Stimulated activated CD4-positive, alpha-beta T cell treated with anti-CD3 and anti-CD28 coated beads, Interleukin-15, amount 100 ng/mL, for 48 hours (primary cell): ENCODE measurements at regions not wholly inside any gene's neighbourhood (a gene's known extent, or its start where the extent isn't known, plus 50 kb on each side); places are given as distances from the start of the nearest gene placed in this dataset.

Experiments used
- DNase-seq, 2 donors: peaks; one replicate each; pipeline ENCODE4 v3.0.0-alpha.2; 2020; ENCODE audit warnings: low read depth in 2 of 2

DNA sequence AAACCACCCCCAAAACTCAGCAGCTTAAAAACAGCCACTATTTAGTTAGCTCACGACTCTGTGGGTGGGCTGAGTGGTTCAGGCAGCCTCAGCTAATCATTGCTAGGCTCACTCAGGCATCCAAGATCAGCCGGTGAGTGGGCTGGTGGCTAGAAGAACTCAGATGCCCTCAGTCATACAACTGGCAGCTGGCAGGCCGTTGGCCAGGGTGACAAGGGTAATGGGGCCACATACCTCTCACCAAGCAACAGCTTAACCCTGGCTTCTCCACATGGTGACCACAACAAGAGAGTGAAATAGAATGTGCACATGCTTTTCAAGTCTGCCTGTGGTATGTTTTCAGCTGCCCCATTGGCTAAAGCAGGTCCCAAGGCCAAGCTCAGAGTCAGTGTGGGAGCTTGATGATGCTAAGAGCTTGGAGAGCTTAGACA lies 435.4 kb upstream of the TSHZ3 start:
- no peak for DNase-seq

DNA sequence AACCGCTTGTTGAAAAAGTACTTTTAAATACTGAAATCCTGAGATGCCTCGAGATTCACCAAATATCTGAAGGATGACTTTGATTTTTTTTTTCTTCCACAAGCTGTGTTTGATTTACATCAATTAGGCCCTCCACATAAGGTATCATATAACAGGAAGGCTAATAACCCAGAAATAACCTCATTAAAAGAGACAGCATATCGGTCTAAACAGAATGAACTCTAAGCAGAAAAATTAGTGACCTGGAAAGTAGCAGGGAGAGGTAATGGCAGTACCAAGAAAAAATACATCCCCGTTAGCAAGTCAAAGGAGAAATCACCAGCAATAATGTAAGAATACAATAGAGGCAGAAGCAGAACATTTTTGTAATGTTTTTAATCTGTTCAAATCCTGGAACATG lies 452.4 kb upstream of the TSHZ3 start:
- DNase-seq, result no peak

DNA sequence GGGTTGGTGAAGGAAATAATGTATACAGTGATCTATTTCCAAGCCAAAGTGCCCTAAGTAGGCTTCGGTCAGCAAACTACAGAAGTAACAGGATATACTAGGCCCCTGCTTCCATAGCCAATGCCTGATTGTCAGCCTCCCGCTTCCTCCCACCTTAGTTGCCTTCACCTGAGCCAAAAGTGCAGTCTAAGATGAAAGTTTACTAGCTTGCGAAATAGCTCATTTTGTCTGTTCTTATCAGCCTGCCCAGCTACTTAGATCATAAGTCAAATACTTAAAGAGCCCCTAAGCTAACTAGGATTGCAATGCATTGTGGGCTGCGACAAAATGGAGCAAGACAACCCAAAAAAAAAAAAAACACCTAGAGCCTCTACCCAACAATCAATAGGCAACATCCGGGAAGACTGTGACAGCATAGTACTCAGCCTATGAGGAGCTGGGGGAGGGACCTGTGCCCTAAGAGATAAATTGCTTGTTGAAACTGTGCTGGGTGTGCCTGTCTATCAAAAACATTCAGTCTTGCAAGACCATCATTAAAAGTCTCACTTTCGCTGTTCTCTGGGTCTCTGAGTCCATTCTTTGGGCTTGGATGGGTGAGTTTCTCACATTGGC lies 454.7 kb upstream of the TSHZ3 start:
- DNase-seq, result no peak

DNA sequence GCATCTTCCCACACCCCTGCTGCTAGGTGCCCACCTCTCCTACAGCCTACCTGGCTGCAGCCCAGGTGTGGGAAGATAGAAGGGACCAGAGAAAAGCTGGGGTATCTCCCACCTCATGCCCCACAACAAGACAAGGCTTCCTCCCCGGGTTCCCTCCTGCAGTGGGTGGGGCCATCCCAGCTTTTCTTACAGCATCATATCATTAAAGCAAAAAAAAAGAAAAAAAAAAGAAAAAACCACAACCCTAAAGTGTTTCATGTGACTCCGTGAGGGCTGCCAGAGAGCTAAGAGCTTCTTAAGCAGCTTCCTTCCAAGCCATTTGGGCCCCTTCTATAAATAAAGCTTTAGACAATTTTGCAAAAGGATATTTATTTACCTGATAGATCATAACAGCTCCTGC lies 455.4 kb upstream of the TSHZ3 start:
- DNase-seq, result no peak

DNA sequence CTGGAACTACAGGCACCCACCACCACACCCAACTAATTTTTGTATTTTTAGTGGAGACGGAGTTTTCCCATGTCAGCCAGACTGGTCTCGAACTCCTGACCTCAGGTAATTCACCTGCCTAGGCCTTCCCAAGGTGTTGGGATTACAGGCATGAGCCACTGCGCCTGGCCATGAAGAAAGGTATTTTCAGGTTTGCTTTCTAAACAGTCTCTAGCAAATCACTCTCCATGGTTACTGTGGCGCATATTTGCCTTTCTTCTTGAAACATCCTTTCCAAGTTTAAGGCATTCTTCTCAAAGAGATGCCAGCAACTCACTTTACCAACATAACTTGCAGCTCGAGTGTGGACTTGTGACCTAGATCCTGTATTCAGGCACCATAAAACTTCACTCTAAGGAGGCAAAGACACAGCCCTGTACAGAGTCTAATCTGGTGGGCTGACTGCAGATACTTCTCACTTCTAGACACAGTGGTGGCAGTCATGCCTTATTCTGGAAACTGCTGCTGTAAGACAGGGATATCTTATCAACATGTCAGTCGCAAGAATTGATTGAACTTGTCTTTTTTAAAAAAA lies 461.4 kb upstream of the TSHZ3 start:
- DNase-seq, result no peak

DNA sequence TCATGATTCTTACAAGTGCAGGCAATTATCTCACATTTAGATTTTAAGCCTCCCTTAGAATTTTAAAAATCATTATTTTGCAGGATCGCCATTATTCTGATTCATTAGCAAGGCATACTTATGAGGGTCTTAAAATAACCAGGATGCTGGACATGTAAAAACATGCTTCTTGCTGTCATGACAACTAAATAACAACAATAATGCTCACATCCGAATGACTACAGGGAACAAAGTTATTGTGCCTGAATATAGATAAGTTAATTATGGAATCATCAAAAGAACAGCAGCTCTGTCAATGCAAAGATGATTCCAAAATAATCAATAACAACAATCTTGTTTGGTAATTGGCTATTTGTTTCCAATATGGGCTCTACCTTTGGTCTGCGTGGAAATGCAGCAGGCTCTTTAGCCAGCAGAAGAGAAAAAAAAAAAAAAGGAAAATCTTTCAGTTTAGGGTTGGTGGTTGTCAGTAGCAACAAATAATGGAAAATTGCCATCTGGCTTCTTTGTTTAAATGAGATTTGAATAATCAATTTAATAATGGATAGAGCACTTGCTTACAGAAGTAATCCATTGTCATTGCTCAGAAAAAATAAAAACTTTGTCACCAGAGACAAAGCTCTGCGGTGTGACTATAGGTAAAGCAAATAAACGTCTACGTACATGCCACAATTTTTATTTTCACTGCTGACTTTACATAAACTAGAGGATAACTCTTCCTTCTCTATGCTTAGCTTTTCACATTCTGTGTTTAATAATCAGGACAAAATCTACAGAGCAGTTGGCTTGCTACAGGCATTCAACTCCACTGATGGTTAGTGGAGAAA lies 468.9 kb upstream of the TSHZ3 start:
- no peak for DNase-seq

DNA sequence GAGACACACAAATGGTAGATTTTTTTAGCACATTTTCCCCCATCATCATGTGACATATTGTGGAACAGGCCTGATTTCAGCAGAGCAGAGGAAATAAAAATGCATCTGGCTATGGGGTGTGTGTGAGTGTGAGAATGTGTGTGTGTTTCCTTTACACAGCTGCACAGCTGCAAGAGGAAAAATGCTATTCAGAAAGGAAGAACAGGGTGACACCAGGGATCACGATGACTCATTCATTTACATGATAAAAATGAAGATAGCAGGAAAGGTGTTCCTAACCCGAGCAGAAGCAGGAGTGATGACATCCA lies 469.5 kb upstream of the TSHZ3 start:
- DNase-seq, result no peak

DNA sequence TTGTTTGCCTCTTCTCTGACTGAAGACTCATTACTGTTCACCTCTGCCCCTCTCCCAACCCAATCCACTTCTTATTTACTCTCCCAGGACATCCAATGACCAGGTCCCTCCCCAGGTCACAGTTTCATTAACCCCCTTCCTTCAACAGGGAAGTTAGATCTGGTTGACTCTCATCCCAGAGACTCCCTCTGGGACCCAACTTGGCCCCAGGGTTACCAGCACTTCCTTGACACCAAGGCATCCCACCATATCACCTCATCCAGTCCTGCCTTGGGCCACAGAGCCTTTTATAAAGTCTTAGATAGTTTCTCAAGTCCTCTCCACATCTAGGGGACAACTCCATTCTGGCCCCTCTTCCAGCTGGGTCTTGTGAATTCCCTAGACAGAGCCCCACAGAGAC lies 470.6 kb upstream of the TSHZ3 start:
- DNase-seq, result no peak

DNA sequence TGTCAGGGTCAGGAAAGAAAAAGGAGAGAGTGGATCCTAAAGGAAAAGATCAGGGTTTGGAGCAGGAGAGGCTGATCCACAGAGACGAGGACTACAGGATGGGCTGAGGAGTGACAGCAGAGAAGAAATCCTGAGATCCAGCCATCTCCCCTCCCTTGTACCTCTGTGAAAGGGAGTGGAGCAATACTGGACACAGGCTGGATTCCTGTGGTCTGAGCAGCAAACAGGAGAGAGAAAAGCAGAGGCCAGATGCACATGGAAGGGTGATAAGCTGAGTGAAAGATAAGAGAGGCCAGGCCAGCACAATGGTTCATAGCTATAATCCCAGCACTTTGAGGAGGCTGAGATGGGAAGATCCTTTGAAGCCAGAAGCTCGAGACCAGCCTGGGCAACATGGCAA lies 472.1 kb upstream of the TSHZ3 start:
- no peak for DNase-seq

DNA sequence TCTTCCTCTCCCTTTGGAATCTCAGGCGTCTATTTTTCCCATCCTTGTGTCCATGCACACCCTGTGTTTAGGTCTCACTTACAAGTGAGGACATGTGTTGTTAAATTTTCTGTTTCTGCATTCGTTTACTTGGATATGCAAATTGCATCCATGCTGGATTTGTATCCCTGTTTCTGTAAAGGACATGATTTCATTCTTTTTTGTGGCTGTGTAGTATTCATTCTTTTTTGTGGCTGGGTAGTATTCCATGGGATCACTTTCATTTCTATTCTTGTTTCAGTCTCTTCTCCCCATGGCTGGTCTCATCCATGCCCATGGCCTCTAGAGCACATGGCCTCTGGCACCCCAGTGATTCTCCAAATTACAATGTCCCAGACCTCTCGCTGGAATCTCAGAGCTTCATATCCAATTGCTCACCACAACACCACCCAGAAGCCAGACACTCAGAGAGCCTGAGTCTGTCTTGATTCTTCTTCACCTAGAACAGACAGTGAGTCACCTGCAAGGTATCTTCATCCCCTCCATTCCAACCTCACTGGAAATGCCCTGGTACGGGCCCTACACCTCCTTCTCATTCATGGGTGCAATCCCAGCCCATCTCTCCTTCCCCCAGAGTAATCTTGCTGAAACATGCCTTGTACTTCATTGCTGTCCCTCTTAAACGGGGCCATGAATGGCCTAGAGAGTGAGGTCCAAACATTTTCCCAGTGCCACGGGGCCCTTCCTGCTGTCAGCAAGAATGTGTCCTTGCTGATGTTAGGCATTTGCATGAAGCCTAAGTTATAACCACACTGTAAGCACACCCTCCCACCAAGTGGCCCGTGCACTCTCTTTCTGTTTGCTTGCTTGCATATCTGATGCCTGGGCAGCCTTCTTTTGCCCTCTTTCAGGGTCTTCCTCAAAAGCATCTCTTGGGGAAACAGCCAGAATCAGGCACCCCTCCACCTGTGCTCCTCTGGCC lies 476.2 kb upstream of the TSHZ3 start:
- no peak for DNase-seq

DNA sequence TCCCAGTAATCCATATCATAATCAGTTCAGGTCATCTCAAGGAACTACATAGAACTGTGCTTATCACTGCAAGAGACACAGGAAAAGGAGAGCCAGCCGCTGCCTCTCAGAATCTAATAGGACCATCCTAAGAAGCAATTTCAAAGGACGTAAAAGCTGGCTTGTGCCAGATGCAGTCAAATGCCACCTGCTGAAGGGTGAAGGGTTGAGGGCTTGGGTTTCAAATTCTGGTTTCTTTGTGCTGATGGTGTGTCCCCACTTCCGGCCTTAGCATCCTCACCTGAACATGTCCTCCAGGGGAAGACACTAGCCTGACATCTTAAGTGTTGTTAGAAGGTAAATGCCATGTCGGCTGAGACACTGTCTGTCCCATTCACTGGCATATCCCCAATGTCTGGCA lies 477.1 kb upstream of the TSHZ3 start:
- DNase-seq, result no peak

DNA sequence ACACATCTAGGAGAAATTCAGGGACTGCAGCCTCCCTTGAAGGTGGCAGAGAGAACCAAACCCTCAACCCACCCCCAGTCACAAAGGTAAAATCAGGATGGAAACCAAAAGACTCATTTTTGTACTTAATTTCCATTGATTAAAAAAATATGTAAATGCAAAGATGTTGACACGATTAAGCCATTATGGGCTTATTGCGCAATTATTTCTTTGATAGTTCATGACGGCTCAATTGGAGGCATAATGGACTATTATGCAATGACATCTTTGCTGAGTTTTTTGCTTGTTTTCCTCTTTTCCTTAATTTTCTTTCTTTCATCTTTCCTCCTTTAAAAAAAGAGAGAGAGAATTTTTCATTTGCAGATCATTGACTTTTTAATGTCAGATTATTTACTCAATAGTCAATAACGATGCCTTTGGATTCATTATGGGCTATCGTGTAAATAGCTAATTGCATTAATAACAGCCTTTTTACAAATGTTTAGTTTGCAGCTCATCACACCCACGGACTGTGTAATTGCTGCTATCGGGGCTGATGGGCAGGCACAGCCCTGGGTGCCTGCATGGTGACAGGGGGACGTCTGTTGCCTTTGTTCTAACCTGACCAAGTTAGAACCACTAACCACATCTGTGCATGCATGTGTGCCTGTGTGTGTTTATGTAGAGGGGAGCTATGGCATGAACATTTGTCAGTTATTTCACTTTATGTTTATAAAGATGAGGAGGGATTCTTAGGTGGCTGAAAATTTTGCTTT lies 482.4 kb upstream of the TSHZ3 start:
- DNase-seq, result no peak

DNA sequence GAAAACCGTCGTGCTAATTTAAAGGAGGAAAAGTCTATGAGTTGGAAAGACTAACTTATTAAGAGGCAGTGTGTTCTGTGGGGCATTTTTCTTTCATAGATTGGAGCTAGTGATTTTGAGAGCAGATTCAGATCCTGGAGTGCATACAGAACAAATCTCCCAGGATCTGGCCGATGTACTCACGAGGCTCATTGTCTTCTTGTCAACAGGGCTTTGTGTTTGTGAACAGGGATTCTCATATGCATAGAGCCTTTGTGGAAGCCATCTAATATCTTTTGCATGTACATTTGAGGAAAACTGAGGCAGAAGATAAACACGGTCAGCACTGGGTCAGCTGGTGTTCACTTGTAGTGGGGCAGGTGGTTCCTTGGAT lies 482.9 kb upstream of the TSHZ3 start:
- DNase-seq, result no peak

DNA sequence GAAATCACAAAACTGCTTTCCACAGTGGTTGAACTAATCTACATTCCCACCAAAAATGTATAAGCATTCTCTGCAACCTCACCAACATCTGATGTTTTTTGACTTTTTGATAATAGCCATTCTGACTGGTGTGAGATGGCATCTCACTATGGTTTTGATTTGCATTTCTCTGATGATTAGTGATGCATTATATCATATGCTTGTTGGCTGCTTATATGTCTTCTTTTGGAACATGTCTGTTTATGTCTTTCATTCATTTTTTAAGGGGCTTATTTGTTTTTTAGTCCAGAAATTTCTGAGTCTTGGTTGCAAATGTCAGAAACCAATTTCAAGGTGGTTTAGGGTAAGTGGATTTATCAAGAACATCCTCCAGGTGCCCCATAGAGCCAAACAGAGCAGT lies 484.8 kb upstream of the TSHZ3 start:
- DNase-seq, result no peak

DNA sequence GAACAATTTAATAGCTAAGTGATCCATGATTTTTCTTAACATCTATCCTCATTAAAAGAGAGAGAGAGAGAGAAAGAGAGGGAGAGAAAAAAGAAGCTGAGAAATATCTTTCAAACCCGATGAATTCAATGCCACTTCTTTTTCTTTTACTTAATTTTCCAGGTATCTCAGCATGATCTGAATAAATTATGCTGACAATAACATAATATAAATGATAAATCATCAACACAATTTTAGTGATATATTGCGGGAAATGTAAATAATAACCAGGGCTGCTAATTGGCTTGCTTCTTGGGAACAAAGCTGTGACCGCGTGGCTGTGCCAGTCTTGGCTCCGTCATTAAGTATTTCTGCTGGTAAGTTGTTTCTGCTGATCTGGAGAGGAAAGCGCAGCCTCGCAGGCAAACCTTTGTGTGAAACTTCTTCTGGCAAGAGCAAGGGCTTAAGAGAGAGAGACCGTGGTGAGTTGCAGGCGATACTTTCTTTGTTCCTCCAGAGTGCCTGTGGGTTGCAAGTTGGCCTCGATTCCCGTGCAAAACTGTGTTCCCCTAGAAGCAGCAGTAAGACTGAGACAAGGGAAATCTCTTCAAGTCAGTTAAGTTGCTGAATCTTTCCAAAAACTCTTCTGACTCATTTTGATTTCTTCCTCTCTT lies 489.1 kb upstream of the TSHZ3 start:
- DNase-seq, result no peak

DNA sequence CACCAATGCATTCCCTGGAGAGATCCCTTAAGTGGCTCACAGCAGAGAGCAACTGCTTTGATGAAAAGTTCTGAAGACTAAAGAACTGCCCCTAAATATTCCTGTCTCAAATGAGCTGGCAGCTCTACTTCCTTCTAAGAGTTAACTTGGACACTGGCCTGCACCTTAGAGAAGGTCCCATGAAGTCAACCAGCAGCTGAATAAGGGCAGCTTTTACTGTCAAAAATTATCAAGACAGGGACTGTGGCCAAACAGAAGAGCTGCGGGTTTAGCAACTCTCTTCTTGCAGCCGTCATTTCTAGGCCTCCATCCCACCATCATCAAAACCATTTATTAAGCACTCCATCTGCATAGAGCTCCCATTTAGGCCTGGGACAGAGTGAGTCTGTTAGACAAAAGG lies 491.1 kb upstream of the TSHZ3 start:
- DNase-seq, result no peak

DNA sequence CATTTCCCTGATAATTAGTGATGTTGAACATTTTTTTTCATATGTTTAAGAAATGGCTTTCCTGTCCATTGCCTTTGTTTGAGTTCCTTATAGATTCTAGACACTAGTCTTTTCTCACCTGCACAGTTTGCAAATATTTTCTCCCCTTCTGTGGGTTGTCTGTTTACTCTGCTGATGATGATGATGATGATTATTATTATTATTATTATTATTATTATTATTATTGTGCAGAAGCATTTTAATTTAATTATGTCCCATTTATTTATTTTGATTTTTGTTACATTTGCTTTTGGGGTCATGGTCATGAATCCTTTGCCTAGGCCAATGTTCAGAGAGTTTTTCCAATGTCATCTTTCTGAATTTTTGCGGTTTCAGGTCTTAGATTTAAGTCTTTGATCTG lies 492.5 kb upstream of the TSHZ3 start:
- DNase-seq, result no peak

DNA sequence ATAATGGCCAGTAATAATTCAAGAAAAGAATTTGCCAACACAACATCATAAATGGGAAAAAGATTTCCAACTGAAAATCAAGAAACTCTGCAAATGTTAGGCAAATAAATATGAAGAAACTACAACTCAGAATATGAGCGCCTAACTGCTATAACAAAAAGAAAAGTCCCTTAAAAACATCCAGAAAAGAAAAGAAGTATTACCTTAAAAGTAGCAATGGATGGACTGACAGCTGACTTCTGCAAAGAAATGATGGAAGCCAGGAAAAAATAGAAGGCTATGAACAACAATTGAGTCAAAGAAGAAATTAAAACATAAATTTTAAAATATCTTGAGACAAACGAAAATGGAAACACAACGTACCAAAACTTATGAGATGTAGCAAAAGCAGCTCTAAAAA lies 482.3 kb upstream of the ZNF507 start:
- no peak for DNase-seq

DNA sequence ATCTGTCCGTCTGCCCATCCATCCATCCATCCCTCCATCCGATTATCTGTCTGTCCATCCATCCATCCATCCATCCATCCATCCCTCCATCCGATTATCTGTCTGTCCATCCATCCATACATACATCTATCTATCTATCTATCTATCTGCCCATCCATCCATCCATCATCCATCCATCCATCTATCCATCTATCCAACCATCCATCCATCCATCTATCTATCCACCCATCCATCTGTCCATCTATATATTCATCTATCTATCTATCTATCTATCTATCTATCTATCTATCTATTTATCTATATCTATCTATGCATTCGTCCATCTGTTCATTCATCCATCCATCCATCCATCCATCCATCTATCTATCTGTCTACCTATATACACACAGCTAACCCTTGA lies 471.1 kb upstream of the ZNF507 start:
- no peak for DNase-seq

DNA sequence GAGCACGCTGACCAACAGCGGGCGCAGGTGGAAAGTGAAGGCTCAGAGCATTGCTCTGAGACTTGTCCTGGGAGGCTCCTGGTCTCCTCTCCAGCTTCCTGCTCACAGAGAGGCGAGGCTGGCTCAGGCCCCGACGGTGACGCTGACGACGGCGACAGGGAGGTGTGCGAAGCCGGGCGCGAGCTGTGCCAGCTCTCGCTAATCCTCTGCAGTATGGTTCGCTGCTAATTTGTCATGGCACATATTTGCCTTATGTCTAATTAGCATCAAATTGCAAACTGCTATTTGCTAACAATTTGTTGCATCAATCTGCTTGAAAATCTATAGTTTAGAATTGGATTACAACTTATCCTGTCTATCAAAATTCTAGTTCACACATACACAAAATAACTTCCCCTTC lies 469.8 kb upstream of the ZNF507 start:
- no peak for DNase-seq

DNA sequence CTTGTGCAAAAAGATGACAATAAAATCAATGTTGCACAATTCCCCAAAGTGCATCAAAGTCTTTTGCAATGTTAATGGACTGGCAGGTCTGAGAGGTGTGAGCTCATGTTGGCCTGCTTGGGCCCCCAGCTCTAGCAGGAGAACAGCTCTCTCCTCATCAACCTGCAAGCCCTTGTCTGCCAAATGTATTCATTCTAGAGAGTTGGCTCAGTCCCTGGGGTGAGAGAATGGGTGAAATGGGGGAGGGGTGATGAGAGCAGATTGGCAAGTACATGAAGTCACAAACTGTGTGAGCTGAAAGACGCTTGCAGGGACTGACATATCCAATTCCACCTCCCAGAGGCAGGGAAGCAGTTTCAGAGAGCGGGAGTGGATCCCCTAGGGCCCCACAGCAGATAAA lies 465.1 kb upstream of the ZNF507 start:
- no peak for DNase-seq
